ENCODE measurements at regions not wholly inside any gene's neighbourhood (a gene's known extent, or its start where the extent isn't known, plus 50 kb on each side); places are given as distances from the start of the nearest gene placed in this dataset.

- TF ChIP-seq ARNT2 (CRISPR knock-in tag; IDR thresholded peaks at IDR 0.05; ENCODE audit: low read depth) (no peak), TBP (CRISPR knock-in tag; IDR thresholded peaks at IDR 0.05) (no peak), ZNF264 (CRISPR knock-in tag; IDR thresholded peaks at IDR 0.05) (no peak), AHR (CRISPR knock-in tag; IDR thresholded peaks at IDR 0.05) (no peak), CHCHD3 (CRISPR knock-in tag; IDR thresholded peaks at IDR 0.05) (no peak), ZNF260 (CRISPR knock-in tag; IDR thresholded peaks at IDR 0.05; ENCODE audit: borderline replicate concordance, low read depth) (no peak), ZNF362 (CRISPR knock-in tag; IDR thresholded peaks at IDR 0.05; ENCODE audit: borderline replicate concordance) (0 out of 2 replicates have a peak, but pooled peaks have one; percentile 22), KLF9 (CRISPR knock-in tag; IDR thresholded peaks at IDR 0.05; ENCODE audit: low read depth) (no peak), TFE3 (CRISPR knock-in tag; IDR thresholded peaks at IDR 0.05) (no peak), ZNF563 (CRISPR knock-in tag; IDR thresholded peaks at IDR 0.05) (no peak), ZBTB21 (CRISPR knock-in tag; IDR thresholded peaks at IDR 0.05) (no peak), ATF7-NPFF (CRISPR knock-in tag; IDR thresholded peaks at IDR 0.05; ENCODE audit: low read depth) (no peak), GTF3A (CRISPR knock-in tag; conservative IDR thresholded peaks at IDR 0.05) (no peak), NONO (IDR thresholded peaks at IDR 0.05) (no peak), NONO (CRISPR knock-in tag; conservative IDR thresholded peaks at IDR 0.05) (no peak), ZNF136 (CRISPR knock-in tag; IDR thresholded peaks at IDR 0.05; ENCODE audit: low read depth) (no peak)
- TF ChIP-seq, protein P1, sequence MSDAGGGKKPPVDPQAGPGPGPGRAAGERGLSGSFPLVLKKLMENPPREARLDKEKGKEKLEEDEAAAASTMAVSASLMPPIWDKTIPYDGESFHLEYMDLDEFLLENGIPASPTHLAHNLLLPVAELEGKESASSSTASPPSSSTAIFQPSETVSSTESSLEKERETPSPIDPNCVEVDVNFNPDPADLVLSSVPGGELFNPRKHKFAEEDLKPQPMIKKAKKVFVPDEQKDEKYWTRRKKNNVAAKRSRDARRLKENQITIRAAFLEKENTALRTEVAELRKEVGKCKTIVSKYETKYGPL (CRISPR knock-in tag; IDR thresholded peaks at IDR 0.05) = 0 out of 2 replicates have a peak, but pooled peaks have one; percentile 59
Measured at GRCh38 chr16:13858873-13859580, 60.9 kb upstream of the ERCC4 start (continued).
